ENCODE measurements at regions not wholly inside any gene's neighbourhood (a gene's known extent, or its start where the extent isn't known, plus 50 kb on each side); places are given as distances from the start of the nearest gene placed in this dataset.

DNA sequence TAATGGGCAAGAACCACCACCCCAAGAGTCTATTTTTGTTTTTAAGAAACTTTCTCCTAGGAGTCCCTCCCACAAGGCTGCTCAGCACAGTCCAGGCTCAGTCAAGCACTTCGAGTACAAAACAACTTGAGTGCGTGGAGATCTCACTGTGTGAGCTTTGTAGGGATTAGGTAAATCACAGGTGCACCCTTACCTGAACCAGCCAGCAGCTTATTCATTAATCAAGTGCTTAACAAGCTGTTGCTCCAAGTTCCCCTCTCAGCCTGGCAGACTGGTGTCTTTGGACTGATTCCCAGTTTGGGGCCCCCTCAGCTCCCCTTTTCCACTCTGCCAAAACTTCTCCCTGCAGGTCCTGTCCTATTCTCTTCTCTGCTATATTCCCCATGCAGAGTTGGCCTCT is 133.1 kb downstream of the LY86 start:
- no peak for DNase-seq (ENCODE audit: extremely low spot score)
- POLR2A ChIA-PET: no interaction called here
- TF ChIP-seq, protein P1, sequence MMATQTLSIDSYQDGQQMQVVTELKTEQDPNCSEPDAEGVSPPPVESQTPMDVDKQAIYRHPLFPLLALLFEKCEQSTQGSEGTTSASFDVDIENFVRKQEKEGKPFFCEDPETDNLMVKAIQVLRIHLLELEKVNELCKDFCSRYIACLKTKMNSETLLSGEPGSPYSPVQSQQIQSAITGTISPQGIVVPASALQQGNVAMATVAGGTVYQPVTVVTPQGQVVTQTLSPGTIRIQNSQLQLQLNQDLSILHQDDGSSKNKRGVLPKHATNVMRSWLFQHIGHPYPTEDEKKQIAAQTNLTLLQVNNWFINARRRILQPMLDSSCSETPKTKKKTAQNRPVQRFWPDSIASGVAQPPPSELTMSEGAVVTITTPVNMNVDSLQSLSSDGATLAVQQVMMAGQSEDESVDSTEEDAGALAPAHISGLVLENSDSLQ (IDR thresholded peaks at IDR 0.05): no peak
- TF ChIP-seq SUZ12 (IDR thresholded peaks at IDR 0.05) (no peak), ZNF384 (IDR thresholded peaks at IDR 0.05) (no peak), ARNT (IDR thresholded peaks at IDR 0.05) (no peak)
- CTCF ChIA-PET: interaction anchor here (0.7 to 1.5 kb wide), 5 partner anchors 11 to 517 kb away, joined by 3 to 6 read pairs (median 5); no protein-coding TSS in a partner anchor

DNA sequence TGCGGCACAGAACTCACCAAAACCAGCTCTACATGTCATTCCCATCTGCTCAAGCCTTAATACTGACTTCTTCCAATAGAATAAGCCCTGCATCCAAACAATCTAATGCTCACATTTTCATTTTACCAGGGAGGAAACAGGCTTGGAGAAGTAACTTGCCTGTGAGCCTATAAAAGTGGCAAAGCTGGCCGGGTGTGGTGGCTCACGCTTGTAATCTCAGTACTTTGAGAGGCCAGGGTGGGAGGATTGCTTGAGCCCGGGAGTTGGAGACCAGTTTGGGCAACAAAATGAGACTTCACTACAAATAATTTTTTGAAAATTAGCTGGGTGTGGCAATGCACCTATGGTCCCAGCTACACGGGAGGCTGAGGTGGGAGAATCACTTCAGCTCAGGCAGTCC is 133.7 kb downstream of the LY86 start:
- ChIA-PET CTCF (interaction anchor here (0.7 to 1.5 kb wide), 5 partner anchors 23 to 516 kb away, joined by 3 to 6 read pairs (median 5); no protein-coding TSS in a partner anchor), POLR2A (no interaction called here)
- no peak for TF ChIP-seq ELF4 (IDR thresholded peaks at IDR 0.05)
- TF ChIP-seq HDGF (IDR thresholded peaks at IDR 0.05; ENCODE audit: borderline replicate concordance): no peak
- no peak for TF ChIP-seq FOXA1 (IDR thresholded peaks at IDR 0.05)
- TF ChIP-seq ZNF384 (IDR thresholded peaks at IDR 0.05): no peak
- TF ChIP-seq LEF1 (IDR thresholded peaks at IDR 0.05; ENCODE audit: borderline replicate concordance): no peak
- TF ChIP-seq TARDBP (IDR thresholded peaks at IDR 0.05): no peak
- TF ChIP-seq L3MBTL2 (conservative IDR thresholded peaks at IDR 0.05): no peak
- TF ChIP-seq SUZ12 (IDR thresholded peaks at IDR 0.05): no peak
- TF ChIP-seq, protein P1 (IDR thresholded peaks at IDR 0.05): no peak
- no peak for TF ChIP-seq FOXM1 (IDR thresholded peaks at IDR 0.05; ENCODE audit: borderline replicate concordance)
- DNase-seq (ENCODE audit: extremely low spot score): no peak

DNA sequence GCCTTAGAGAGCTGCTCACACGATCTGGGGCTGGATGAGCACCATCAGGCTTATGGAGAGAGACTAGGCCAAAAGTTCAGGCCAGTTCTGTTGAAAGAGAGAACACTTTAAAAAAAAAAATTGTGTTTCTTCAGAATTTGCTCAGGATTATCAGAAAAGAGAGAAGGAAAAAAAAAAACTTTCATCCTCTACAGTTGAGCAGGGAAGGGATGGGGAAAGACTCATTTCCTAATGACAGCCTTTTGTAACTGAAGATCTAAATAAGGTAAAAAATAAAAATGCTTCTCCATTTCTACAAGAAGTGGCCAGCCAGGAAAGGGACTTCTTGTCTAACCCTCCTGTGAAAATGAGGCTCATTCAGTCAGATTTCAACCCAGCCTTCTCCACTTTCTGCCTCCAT is 134.8 kb downstream of the LY86 start:
- no peak for DNase-seq (ENCODE audit: extremely low spot score)
- POLR2A ChIA-PET: no interaction called here
- TF ChIP-seq SP1 (IDR thresholded peaks at IDR 0.05) (no peak), CTBP1 (IDR thresholded peaks at IDR 0.05; ENCODE audit: borderline replicate concordance) (no peak), BHLHE40 (IDR thresholded peaks at IDR 0.05; ENCODE audit: borderline replicate concordance) (no peak), ELF4 (IDR thresholded peaks at IDR 0.05) (no peak), HDGF (IDR thresholded peaks at IDR 0.05; ENCODE audit: borderline replicate concordance) (no peak), L3MBTL2 (conservative IDR thresholded peaks at IDR 0.05) (no peak), ARNT (IDR thresholded peaks at IDR 0.05) (no peak)
- TF ChIP-seq, protein P1 (IDR thresholded peaks at IDR 0.05): no peak
- CTCF ChIA-PET: interaction anchor here (1.4 kb wide), 1 partner anchor 47 kb away, joined by 4 read pairs; no protein-coding TSS in a partner anchor

DNA sequence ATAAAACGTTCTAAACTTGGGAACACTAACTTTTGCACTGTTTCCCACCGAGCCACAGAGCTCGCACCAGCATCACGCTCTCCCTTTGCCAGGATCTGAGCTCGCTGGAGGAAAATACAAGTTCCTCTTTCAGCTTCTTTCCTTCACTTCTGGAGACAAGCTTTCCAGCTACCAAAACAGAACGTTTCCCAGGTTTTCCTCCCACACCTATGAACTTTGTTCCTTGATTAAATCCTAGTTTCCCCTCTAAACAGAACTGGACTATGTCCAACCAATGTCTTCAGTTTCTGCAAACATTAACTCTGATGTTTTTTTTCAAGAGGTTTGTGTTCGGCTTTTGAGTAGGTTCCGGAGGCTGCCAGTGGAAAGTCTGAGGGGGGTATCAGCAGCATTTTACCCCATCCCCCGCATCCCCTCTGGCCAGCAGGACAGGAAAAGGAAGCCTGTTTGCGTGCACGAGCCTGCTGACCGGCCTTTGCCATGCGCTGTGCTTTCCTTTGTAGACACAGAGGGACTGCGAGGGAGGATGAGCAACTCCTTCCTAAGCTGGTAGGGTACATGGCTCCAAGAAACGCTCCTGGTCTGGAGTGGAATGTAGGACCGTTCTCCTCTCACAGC is 135.5 kb downstream of the LY86 start:
- CTCF ChIA-PET: interaction anchor here (0.6 to 1.4 kb wide), 6 partner anchors 15 to 901 kb away, joined by 3 to 5 read pairs (median 4); no protein-coding TSS in a partner anchor
- no peak for TF ChIP-seq SP1 (IDR thresholded peaks at IDR 0.05)
- no peak for TF ChIP-seq BHLHE40 (IDR thresholded peaks at IDR 0.05; ENCODE audit: borderline replicate concordance)
- no peak for TF ChIP-seq NFRKB (IDR thresholded peaks at IDR 0.05)
- TF ChIP-seq, protein P1 (IDR thresholded peaks at IDR 0.05): no peak
- no peak for TF ChIP-seq CTBP1 (IDR thresholded peaks at IDR 0.05; ENCODE audit: borderline replicate concordance)
- TF ChIP-seq ZNF384 (IDR thresholded peaks at IDR 0.05): no peak
- no peak for TF ChIP-seq ARNT (IDR thresholded peaks at IDR 0.05)
- no peak for TF ChIP-seq TARDBP (IDR thresholded peaks at IDR 0.05)
- TF ChIP-seq L3MBTL2 (conservative IDR thresholded peaks at IDR 0.05): no peak
- TF ChIP-seq ELF4 (IDR thresholded peaks at IDR 0.05): no peak
- TF ChIP-seq FOXK2 (IDR thresholded peaks at IDR 0.05): no peak
- no peak for TF ChIP-seq FOXM1 (IDR thresholded peaks at IDR 0.05; ENCODE audit: borderline replicate concordance)
- TF ChIP-seq FOXA1 (IDR thresholded peaks at IDR 0.05): no peak
- TF ChIP-seq HDGF (IDR thresholded peaks at IDR 0.05; ENCODE audit: borderline replicate concordance): no peak
- TF ChIP-seq LEF1 (IDR thresholded peaks at IDR 0.05; ENCODE audit: borderline replicate concordance): no peak
- no peak for TF ChIP-seq SUZ12 (IDR thresholded peaks at IDR 0.05)
- POLR2A ChIA-PET: no interaction called here
- no peak for DNase-seq (ENCODE audit: extremely low spot score)

DNA sequence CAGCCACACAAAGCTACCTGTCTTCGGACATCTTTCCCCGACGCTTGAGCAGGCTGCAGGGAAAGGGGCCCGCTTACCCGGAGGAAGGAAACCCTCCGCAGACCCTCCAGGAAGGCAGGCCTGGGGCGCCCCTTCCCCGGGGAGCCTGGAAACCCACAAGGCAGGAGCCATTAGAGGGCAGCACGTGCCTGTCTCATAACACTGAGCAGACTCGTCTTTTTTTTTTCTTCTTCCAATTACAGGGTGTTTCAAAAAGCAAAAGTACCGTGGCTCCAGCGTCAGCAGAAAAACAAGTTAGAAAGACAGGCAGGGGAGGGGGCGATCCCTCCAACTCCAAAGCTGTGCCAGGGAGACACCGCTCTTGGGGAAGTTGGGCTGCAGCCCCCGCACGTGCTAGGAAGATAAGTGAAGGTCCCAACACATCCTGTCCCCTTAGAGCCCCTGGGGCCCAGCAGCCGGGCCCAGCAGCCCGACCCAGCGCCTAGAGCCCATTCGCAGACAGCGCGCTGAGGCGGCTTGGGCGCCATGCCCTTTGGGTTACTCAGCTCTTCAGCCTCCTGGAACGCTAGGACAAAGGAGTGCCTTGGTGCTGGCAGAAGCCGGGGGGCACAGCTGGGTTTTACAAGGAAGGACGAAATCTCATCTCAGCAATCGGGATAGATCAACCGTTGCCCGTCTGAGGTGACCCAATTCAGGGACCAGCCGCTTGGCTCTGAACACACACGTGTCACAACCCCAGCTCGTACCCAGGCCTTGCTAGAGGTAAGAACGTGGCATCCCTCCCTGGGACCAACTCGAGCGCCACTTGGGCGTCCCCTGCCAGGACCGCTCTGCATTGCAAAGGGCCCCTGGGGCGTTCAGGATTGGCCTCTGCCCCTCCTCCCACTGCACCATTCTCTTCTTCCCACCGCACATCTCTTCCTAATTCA is 136.3 kb downstream of the LY86 start:
- TF ChIP-seq ZNF384 (IDR thresholded peaks at IDR 0.05) (peak; percentile 94), ELF4 (IDR thresholded peaks at IDR 0.05) (no peak)
- ChIA-PET POLR2A (no interaction called here), CTCF (interaction anchor here (0.6 to 1.4 kb wide), 6 partner anchors 14 to 900 kb away, joined by 3 to 5 read pairs (median 4); no protein-coding TSS in a partner anchor)
- DNase-seq (ENCODE audit: extremely low spot score): peak; percentile 62

Measured in HEK293T (cell line).